GM23248 (cell line): ENCODE measurements at regions not wholly inside any gene's neighbourhood (a gene's known extent, or its start where the extent isn't known, plus 50 kb on each side); places are given as distances from the start of the nearest gene placed in this dataset.

Experiments
- DNase-seq: peaks from one replicate; pipeline ENCODE4 v3.0.0-alpha.2; 2015
- H2AFZ ChIP-seq: fragments of 200-600 bp; sonication (generic); 2 replicates; pipeline ENCODE4 v1.6.1; 2016; ENCODE audit warnings: antibody characterized with exemption
- H3F3A ChIP-seq: fragments of 200-600 bp; sonication (generic); 2 replicates; pipeline ENCODE4 v1.6.1; 2016; ENCODE audit warnings: mild to moderate bottlenecking, antibody characterized with exemption, mixed run types; ENCODE audit not compliant: insufficient read depth
- H3K27ac ChIP-seq: fragments of 200-600 bp; sonication (generic); 2 replicates; pipeline ENCODE4 v1.5.1; 2016; ENCODE audit warnings: mild to moderate bottlenecking
- H3K27me3 ChIP-seq: fragments of 200-600 bp; sonication (generic); replicated peaks from 2 replicates; pipeline ENCODE4 v1.6.1; 2016; ENCODE audit warnings: mild to moderate bottlenecking; ENCODE audit not compliant: insufficient read depth
- H3K36me3 ChIP-seq: fragments of 200-600 bp; sonication (generic); 2 replicates; pipeline ENCODE4 v1.6.1; 2016; ENCODE audit warnings: low read depth, mild to moderate bottlenecking
- H3K4me1 ChIP-seq: fragments of 200-600 bp; sonication (generic); 2 replicates; pipeline ENCODE4 v1.6.1; 2016; ENCODE audit warnings: mild to moderate bottlenecking; ENCODE audit not compliant: insufficient read depth
- H3K4me2 ChIP-seq: fragments of 200-600 bp; sonication (generic); one replicate; pipeline ENCODE4 v1.6.1; 2016; ENCODE audit warnings: mild to moderate bottlenecking; ENCODE audit not compliant: unreplicated experiment
- H3K4me3 ChIP-seq: fragments of 200-600 bp; sonication (generic); 2 replicates; pipeline ENCODE4 v1.5.1; 2016; ENCODE audit warnings: mild to moderate bottlenecking
- H3K79me2 ChIP-seq: fragments of 200-600 bp; sonication (generic); 2 replicates; pipeline ENCODE4 v1.6.1; 2016; ENCODE audit warnings: mild to moderate bottlenecking; ENCODE audit not compliant: insufficient read depth
- H3K9ac ChIP-seq: fragments of 200-600 bp; sonication (generic); 2 replicates; pipeline ENCODE4 v1.6.1; 2016; ENCODE audit warnings: mild to moderate bottlenecking
- H3K9me2 ChIP-seq: fragments of 200-600 bp; sonication (generic); 2 replicates; pipeline ENCODE4 v1.6.1; 2016; ENCODE audit warnings: mixed run types, mild to moderate bottlenecking, moderate library complexity; ENCODE audit not compliant: insufficient read depth
- H3K9me3 ChIP-seq: fragments of 200-600 bp; sonication (generic); one replicate; pipeline ENCODE4 v1.6.1; 2017; ENCODE audit warnings: low read depth
- H4K20me1 ChIP-seq: fragments of 200-600 bp; sonication (generic); 2 replicates; pipeline ENCODE4 v1.6.0; 2016; ENCODE audit not compliant: insufficient read depth
- EZH2 ChIP-seq: fragments of 200-600 bp; sonication (generic); IDR thresholded peaks from 2 replicates; pipeline ENCODE4 v1.6.1; 2018; ENCODE audit warnings: antibody characterized with exemption, mild to moderate bottlenecking; ENCODE audit not compliant: insufficient read depth, poor library complexity, severe bottlenecking
- EZH2phosphoT487 ChIP-seq: fragments of 200-600 bp; sonication (generic); IDR thresholded peaks from 2 replicates; pipeline ENCODE4 v1.6.1; 2018; ENCODE audit warnings: antibody characterized with exemption, moderate library complexity, mild to moderate bottlenecking, low read depth; ENCODE audit not compliant: insufficient read depth
- WGBS, 2 experiments: methylation state at CpG; one replicate each; pipeline ENCODE4 v1.1.6; 2015 to 2017; ENCODE audit warnings: low lambda C conversion rate in 2 of 2, low coverage in 1 of 2; ENCODE audit errors: missing lambda C conversion rate in 2 of 2; 5-methylcytosine and 5-hydroxymethylcytosine counted together
- in situ Hi-C: fragments of 300-500 bp; cut with MboI; formaldehyde crosslinking; loops from 2 replicates; pipeline ENCODE4 v1.15.0; 2020

DNA sequence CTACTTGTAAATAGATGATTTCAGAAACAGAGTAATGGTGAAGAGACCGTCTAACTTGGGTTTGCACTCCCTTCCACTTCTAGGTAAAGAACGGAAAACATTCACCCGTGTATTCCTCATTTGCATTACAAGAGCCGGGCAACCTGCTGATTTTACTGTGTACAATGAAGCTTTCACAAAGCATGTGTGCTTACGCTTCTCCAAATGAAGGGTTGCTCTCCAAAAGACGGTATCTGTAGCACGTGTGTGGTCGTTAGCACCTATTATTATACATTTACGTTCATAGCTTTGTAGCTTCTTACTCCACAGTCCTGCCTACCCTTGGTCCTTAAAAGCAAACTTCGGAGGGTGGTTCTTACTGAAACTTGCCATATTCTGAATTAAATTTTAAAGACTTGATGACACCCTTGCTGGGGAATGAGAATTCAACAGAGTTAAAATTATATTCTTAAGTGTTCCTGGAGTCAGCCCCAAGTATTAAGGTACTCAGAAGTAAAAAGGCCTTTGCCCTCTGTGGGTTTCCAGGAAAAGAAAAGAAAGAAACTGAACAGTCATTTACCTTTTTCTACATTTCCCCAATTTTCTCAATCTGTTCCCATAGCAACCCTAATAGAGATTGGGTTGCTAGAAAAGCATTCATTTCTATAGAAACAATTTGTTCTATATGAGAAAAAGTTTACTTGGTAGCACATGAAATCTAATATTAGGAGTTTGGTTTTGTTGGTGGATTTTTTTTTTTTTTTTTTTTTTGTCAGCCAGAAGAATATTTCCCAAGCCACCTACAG lies 61.9 kb upstream of the KCNG1 start:
- in situ Hi-C loops, result no loop called here
- H4K20me1 ChIP-seq, result no peaks in the 10 kb centered on the region
- TF ChIP-seq EZH2 (no peak), EZH2phosphoT487 (no peak)
- H3K4me1 ChIP-seq, result no peaks in the 10 kb centered on the region
- H3K4me3 ChIP-seq, result no peak overlapping the region
- H3K9me3 ChIP-seq, result no peaks in the 10 kb centered on the region
- peaks cover 83% of the 10 kb centered on the region for H3K27me3 ChIP-seq
- H2AFZ ChIP-seq, result no peak overlapping the region
- no peaks in the 10 kb centered on the region for H3K36me3 ChIP-seq
- no peaks in the 10 kb centered on the region for H3K9me2 ChIP-seq
- no peaks in the 10 kb centered on the region for H3K79me2 ChIP-seq
- no peak overlapping the region for H3K4me2 ChIP-seq
- WGBS, 2 experiments, result 50 to 51% methylated on average over 10 of the region's 10 CpGs
- no peak overlapping the region for H3K27ac ChIP-seq
- no peak overlapping the region for H3K9ac ChIP-seq
- DNase-seq, result no peak
- H3F3A ChIP-seq, result no peaks in the 10 kb centered on the region

DNA sequence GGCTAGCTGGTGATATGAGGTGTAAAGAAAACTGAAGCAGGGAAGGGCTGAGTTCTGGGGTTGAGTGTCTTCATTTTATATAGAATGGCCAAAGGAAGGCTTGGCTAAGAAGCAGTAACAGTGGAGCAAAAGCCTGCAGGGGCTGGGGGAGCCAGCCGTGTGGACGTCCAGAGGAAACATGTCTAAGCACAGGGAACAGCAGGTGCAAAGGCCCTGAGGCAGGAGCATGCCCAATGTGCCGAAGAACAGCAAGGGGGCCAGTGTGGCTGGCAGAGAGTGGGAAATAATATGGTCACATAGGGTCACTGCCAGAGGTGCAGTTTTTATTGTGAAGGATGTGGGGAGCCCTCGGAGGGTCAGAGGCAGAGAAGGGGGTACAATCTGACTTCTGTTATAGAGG lies 60.5 kb upstream of the KCNG1 start:
- peaks cover 83% of the 10 kb centered on the region for H3K27me3 ChIP-seq
- no peak overlapping the region for H2AFZ ChIP-seq
- H3K4me3 ChIP-seq, result no peak overlapping the region
- 34 to 40% methylated on average over 4 of the region's 4 CpGs for WGBS, 2 experiments
- no peak overlapping the region for H3K27ac ChIP-seq
- no peaks in the 10 kb centered on the region for H3K79me2 ChIP-seq
- H3K9me3 ChIP-seq, result no peaks in the 10 kb centered on the region
- H3K4me1 ChIP-seq, result no peaks in the 10 kb centered on the region
- no peaks in the 10 kb centered on the region for H3K36me3 ChIP-seq
- no peak for DNase-seq
- no peaks in the 10 kb centered on the region for H4K20me1 ChIP-seq
- in situ Hi-C loops, result no loop called here
- no peak for TF ChIP-seq EZH2
- no peak for TF ChIP-seq EZH2phosphoT487
- H3K9me2 ChIP-seq, result no peaks in the 10 kb centered on the region
- no peak overlapping the region for H3K9ac ChIP-seq
- no peaks in the 10 kb centered on the region for H3F3A ChIP-seq
- no peak overlapping the region for H3K4me2 ChIP-seq

DNA sequence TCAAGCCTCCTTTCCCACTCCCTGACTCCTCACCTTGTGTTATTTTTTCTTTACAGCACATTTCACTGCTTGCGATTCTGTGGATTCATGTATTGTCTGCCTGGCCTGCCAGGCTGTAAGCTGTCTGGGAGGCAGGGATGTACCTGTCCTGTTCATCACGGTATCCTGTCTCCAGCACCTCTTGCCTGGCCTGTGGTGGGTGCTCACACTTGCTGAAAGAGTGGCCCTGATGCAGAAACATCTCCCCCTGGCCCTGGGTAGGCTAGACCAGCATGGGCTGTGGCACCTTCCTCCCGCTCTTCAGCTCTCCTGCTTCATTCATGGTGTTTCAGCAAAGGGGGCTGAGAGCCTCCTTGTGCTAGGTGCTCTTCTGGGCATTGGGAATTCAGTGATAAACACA lies 60.1 kb upstream of the KCNG1 start:
- no peak for DNase-seq
- in situ Hi-C loops, result no loop called here
- H3K27me3 ChIP-seq, result peaks cover 82% of the 10 kb centered on the region

DNA sequence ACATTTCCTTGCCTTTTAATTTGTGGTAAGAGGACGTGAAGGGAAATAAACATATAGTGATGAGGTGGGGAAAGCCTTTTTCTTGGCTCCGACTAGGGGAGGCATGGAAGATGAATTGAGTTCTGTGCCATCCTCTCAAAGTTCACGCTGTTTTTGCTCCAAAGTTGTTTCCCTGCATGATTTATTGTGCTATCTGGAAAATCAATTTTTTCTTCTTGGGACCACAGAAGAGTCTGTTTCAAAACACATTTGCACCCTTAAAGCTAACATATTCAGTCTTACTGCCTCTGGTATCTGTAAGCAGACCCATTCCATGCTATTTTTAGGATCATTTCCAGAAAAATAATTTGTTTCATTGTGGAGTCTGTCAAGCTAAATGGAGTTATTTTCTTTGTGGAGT lies 57.6 kb upstream of the KCNG1 start:
- no peaks in the 10 kb centered on the region for H3K9me3 ChIP-seq
- H3F3A ChIP-seq, result no peaks in the 10 kb centered on the region
- H3K79me2 ChIP-seq, result no peaks in the 10 kb centered on the region
- H3K9ac ChIP-seq, result no peak overlapping the region
- no peak for DNase-seq
- H3K27ac ChIP-seq, result no peak overlapping the region
- no peaks in the 10 kb centered on the region for H3K9me2 ChIP-seq
- TF ChIP-seq EZH2, result no peak
- TF ChIP-seq EZH2phosphoT487, result no peak
- no peaks in the 10 kb centered on the region for H3K36me3 ChIP-seq
- H3K4me1 ChIP-seq, result no peaks in the 10 kb centered on the region
- no peaks in the 10 kb centered on the region for H4K20me1 ChIP-seq
- no peak overlapping the region for H3K4me2 ChIP-seq
- no peak overlapping the region for H3K4me3 ChIP-seq
- WGBS, 2 experiments, result 30 to 48% methylated on average over 3 of the region's 3 CpGs
- peaks cover 75% of the 10 kb centered on the region for H3K27me3 ChIP-seq
- no peak overlapping the region for H2AFZ ChIP-seq
- in situ Hi-C loops, result no loop called here

More for the DNA sequence above, 60.1 kb upstream of the KCNG1 start:
- Histone ChIP-seq H3K4me2 (no peak overlapping the region), H3K4me3 (no peak overlapping the region), H3K79me2 (no peaks in the 10 kb centered on the region), H3K36me3 (no peaks in the 10 kb centered on the region), H4K20me1 (no peaks in the 10 kb centered on the region), H3F3A (no peaks in the 10 kb centered on the region), H3K4me1 (no peaks in the 10 kb centered on the region), H3K9me3 (no peaks in the 10 kb centered on the region), H3K27ac (no peak overlapping the region), H3K9me2 (no peaks in the 10 kb centered on the region), H2AFZ (no peak overlapping the region), H3K9ac (no peak overlapping the region)
- WGBS, 2 experiments, result 52 to 62% methylated on average over 3 of the region's 3 CpGs
- TF ChIP-seq EZH2phosphoT487 (no peak), EZH2 (no peak)
